ENCODE measurements at regions not wholly inside any gene's neighbourhood (a gene's known extent, or its start where the extent isn't known, plus 50 kb on each side); places are given as distances from the start of the nearest gene placed in this dataset.
"Not testable (repeated sequence)": the region's sequence is repeated elsewhere in the genome, so short reads cannot be mapped to it uniquely, and the experiment has no call there.

DNA sequence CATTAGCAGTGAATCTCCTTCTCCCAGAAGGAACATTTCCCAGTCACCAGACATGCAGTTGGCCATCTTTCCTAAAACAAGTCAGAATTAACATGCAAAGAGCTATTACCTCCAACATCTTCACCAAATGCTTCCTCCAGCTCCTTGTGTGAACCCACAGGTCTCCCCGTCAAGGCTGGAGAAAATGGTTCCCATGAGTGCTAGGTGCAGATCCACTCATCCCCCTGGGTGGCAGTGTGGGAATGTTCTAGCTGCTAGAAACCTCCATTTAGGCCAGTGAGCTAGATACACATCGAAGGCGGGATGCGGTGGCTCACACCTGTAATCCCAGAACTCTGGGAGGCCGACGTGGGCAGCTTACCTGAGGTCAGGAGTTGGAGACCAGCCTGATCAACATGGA lies 603.9 kb upstream of the SLC35B3 start:
- FAIRE-seq (no peak), DNase-seq (ENCODE audit: insufficient read length, low spot score) (no peak)
- TF ChIP-seq, protein P1, sequence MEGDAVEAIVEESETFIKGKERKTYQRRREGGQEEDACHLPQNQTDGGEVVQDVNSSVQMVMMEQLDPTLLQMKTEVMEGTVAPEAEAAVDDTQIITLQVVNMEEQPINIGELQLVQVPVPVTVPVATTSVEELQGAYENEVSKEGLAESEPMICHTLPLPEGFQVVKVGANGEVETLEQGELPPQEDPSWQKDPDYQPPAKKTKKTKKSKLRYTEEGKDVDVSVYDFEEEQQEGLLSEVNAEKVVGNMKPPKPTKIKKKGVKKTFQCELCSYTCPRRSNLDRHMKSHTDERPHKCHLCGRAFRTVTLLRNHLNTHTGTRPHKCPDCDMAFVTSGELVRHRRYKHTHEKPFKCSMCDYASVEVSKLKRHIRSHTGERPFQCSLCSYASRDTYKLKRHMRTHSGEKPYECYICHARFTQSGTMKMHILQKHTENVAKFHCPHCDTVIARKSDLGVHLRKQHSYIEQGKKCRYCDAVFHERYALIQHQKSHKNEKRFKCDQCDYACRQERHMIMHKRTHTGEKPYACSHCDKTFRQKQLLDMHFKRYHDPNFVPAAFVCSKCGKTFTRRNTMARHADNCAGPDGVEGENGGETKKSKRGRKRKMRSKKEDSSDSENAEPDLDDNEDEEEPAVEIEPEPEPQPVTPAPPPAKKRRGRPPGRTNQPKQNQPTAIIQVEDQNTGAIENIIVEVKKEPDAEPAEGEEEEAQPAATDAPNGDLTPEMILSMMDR (IDR thresholded peaks at IDR 0.05; ENCODE audit: insufficient read depth, missing control alignments), result no peak

GRCh38 chr6:9028086-9028485 lies 592.7 kb upstream of the SLC35B3 start:
- no peak for FAIRE-seq
- DNase-seq (ENCODE audit: insufficient read length, low spot score), result no peak
- TF ChIP-seq, protein P1 (IDR thresholded peaks at IDR 0.05; ENCODE audit: insufficient read depth, missing control alignments), result no peak

GRCh38 chr6:9025796-9026394 lies 590.5 kb upstream of the SLC35B3 start:
- TF ChIP-seq, protein P1 (IDR thresholded peaks at IDR 0.05; ENCODE audit: insufficient read depth, missing control alignments), result no peak
- DNase-seq (ENCODE audit: insufficient read length, low spot score) (no peak), FAIRE-seq (no peak)

DNA sequence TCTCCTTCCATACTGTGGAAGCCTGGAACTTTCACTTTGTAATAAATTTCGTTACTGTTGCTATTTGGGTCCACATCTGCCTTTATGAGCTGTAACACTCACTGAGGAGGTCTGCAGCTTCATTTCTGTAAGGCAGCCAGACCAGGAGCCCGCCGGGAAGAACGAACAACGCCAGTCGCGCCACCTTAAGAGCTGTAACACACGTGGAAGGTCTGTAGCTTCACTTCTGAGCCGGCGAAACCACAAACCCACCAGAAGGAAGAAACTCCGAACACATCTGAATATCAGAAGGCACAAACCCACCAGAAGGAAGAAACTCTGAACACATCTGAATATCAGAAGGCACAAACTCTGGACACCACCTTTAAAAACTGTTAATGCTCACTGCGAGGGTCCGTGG lies 589.9 kb upstream of the SLC35B3 start:
- DNase-seq (ENCODE audit: insufficient read length, low spot score) (no peak), FAIRE-seq (no peak)
- TF ChIP-seq, protein P1 (IDR thresholded peaks at IDR 0.05; ENCODE audit: insufficient read depth, missing control alignments), result no peak

DNA sequence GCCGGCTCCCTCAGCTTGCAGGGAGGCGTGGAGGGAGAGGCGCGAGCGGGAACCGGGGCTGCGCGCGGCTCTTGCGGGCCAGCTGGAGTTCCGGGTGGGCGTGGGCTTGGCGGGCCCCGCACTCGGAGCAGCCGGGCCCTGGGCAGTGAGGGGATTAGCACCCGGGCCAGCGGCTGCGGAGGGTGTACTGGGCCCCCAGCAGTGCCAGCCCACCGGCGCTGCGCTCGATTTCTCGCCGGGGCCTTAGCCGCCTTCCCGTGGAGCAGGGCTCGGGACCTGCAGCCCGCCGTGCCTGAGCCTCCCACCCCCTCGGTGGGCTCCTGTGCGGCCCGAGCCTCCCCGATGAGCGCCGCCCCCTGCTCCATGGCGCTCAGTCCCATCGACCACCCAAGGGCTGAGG lies 588.9 kb upstream of the SLC35B3 start:
- DNase-seq (ENCODE audit: insufficient read length, low spot score); FAIRE-seq: not testable (repeated sequence)

GRCh38 chr6:9020001-9020400 lies 584.7 kb upstream of the SLC35B3 start:
- TF ChIP-seq, protein P1 (IDR thresholded peaks at IDR 0.05; ENCODE audit: insufficient read depth, missing control alignments), result no peak

DNA sequence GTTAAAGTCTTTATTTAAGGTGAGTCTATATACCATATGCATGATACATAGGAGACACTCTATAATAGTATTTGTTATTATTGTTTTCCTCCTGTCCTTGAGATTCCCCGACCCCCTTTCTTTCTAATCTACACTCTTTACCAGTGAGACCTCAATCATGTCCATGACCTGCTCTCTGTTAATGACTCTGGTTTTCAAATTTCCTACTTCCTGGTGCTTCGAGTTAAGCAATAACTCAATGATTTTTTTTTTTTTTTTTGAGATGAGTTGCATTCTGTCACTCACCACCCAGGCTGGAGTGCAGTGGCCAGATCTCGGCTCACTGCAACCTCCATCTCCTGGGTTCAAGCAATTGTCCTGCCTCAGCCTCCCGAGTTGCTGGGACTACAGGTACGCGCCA lies 574.6 kb upstream of the SLC35B3 start:
- FAIRE-seq (no peak), DNase-seq (ENCODE audit: insufficient read length, low spot score) (no peak)
- TF ChIP-seq, protein P1 (IDR thresholded peaks at IDR 0.05; ENCODE audit: insufficient read depth, missing control alignments), result no peak

More at GRCh38 chr6:9020001-9020400, 584.7 kb upstream of the SLC35B3 start:
- no peak for FAIRE-seq
- no peak for DNase-seq (ENCODE audit: insufficient read length, low spot score)

- TF ChIP-seq, protein P1 (IDR thresholded peaks at IDR 0.05; ENCODE audit: insufficient read depth, missing control alignments), result no peak
- FAIRE-seq (no peak), DNase-seq (ENCODE audit: insufficient read length, low spot score) (no peak)
Observed at GRCh38 chr6:9007027-9007426, 571.7 kb upstream of the SLC35B3 start.

Data from D721Med (cell line).